ENCODE measurements at regions not wholly inside any gene's neighbourhood (a gene's known extent, or its start where the extent isn't known, plus 50 kb on each side); places are given as distances from the start of the nearest gene placed in this dataset.

DNA sequence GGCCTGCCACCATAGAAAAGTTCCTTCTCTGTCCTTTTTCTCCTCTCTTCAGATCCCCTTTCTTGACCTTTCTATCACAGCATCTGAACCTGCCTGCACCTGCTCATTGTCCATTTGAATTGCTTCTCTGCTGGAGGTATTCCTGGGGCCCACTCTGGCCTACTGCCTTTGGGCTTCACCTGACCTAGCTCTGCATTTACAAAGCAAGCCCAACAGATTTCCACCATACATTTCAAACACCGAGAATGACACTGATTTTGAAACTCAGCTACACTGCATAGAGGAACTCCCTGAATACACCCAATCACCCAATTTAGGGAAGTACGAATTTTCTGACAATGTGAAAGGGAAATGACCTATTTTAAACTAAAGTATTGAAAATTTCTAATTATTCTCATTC, 284.5 kb upstream of the USP25 start:
- TF ChIP-seq, protein P1, sequence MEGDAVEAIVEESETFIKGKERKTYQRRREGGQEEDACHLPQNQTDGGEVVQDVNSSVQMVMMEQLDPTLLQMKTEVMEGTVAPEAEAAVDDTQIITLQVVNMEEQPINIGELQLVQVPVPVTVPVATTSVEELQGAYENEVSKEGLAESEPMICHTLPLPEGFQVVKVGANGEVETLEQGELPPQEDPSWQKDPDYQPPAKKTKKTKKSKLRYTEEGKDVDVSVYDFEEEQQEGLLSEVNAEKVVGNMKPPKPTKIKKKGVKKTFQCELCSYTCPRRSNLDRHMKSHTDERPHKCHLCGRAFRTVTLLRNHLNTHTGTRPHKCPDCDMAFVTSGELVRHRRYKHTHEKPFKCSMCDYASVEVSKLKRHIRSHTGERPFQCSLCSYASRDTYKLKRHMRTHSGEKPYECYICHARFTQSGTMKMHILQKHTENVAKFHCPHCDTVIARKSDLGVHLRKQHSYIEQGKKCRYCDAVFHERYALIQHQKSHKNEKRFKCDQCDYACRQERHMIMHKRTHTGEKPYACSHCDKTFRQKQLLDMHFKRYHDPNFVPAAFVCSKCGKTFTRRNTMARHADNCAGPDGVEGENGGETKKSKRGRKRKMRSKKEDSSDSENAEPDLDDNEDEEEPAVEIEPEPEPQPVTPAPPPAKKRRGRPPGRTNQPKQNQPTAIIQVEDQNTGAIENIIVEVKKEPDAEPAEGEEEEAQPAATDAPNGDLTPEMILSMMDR (conservative IDR thresholded peaks at IDR 0.05; ENCODE audit: low read depth, low read length), result no peak
- TF ChIP-seq EZH2 (IDR thresholded peaks at IDR 0.05; ENCODE audit: low read length, unreplicated experiment), result no peak

All from PC-3 (cell line).